GM12891 (cell line): ENCODE measurements at regions not wholly inside any gene's neighbourhood (a gene's known extent, or its start where the extent isn't known, plus 50 kb on each side); places are given as distances from the start of the nearest gene placed in this dataset.

ENCODE experiments used
- DNase-seq: peaks from one replicate; pipeline ENCODE4 v3.0.0; 2011; ENCODE audit warnings: low spot score; ENCODE audit not compliant: insufficient read length
- FAIRE-seq: peaks from 2 replicates; lab custom pipeline; 2011; peaks lifted over from hg19 to GRCh38; lab: Jason Lieb, UNC
- PAX5 ChIP-seq: IDR thresholded peaks from 2 replicates; pipeline ENCODE4 v1.6.1; 2011; ENCODE audit warnings: low read length, moderate library complexity, mild to moderate bottlenecking; ENCODE audit not compliant: insufficient read depth, severe bottlenecking
- POLR2A ChIP-seq: IDR thresholded peaks from 2 replicates; pipeline ENCODE4 v1.6.1; 2011; ENCODE audit warnings: low read depth, low read length, control low read depth
- POLR2AphosphoS5 ChIP-seq: IDR thresholded peaks from 2 replicates; pipeline ENCODE4 v1.6.1; 2011; ENCODE audit warnings: low read depth, low read length, control low read depth
- POU2F2 ChIP-seq: IDR thresholded peaks from 2 replicates; pipeline ENCODE4 v1.6.1; 2011; ENCODE audit warnings: low read depth, mild to moderate bottlenecking, control low read depth, low read length, moderate library complexity
- SPI1 ChIP-seq: IDR thresholded peaks from 2 replicates; pipeline ENCODE4 v1.6.1; 2011; ENCODE audit warnings: low read depth, low read length, control low read depth
- TAF1 ChIP-seq: IDR thresholded peaks from 2 replicates; pipeline ENCODE4 v1.6.1; 2011; ENCODE audit warnings: low read depth, low read length, control low read depth

GRCh38 chr18:60950634-60951033 is 382.6 kb upstream of the CDH20 start:
- DNase-seq (no peak), FAIRE-seq (no peak)
- no peak for TF ChIP-seq TAF1
- TF ChIP-seq POLR2AphosphoS5 = no peak
- no peak for TF ChIP-seq PAX5
- no peak for TF ChIP-seq SPI1
- no peak for TF ChIP-seq POLR2A
- TF ChIP-seq POU2F2 = no peak

GRCh38 chr18:60951091-60951490 is 382.1 kb upstream of the CDH20 start:
- TF ChIP-seq POLR2A (no peak), PAX5 (no peak), POLR2AphosphoS5 (no peak), SPI1 (no peak), TAF1 (no peak), POU2F2 (no peak)
- no peak for FAIRE-seq
- no peak for DNase-seq

GRCh38 chr18:60962625-60963024 is 370.6 kb upstream of the CDH20 start:
- DNase-seq (no peak), FAIRE-seq (no peak)
- TF ChIP-seq PAX5 (no peak), POLR2AphosphoS5 (no peak), POU2F2 (no peak), SPI1 (no peak)

GRCh38 chr18:60965856-60966255 is 367.4 kb upstream of the CDH20 start:
- DNase-seq (no peak), FAIRE-seq (no peak)
- TF ChIP-seq SPI1 = no peak
- TF ChIP-seq POLR2A = no peak
- TF ChIP-seq TAF1 = no peak
- no peak for TF ChIP-seq PAX5
- no peak for TF ChIP-seq POU2F2
- TF ChIP-seq POLR2AphosphoS5 = no peak

GRCh38 chr18:60966876-60967275 is 366.4 kb upstream of the CDH20 start:
- FAIRE-seq (no peak), DNase-seq (no peak)
- TF ChIP-seq SPI1 (no peak), PAX5 (no peak), POLR2A (no peak), POU2F2 (no peak), TAF1 (no peak), POLR2AphosphoS5 (no peak)

GRCh38 chr18:60975420-60975819 is 357.8 kb upstream of the CDH20 start:
- no peak for DNase-seq
- FAIRE-seq = no peak
- TF ChIP-seq TAF1 (no peak), POU2F2 (no peak), SPI1 (no peak), POLR2AphosphoS5 (no peak), PAX5 (no peak), POLR2A (no peak)

GRCh38 chr18:60976976-60977375 is 356.3 kb upstream of the CDH20 start:
- FAIRE-seq (no peak), DNase-seq (no peak)
- TF ChIP-seq PAX5 (no peak), TAF1 (no peak), SPI1 (no peak), POLR2AphosphoS5 (no peak), POU2F2 (no peak), POLR2A (no peak)

GRCh38 chr18:60978338-60978737 is 354.9 kb upstream of the CDH20 start:
- no peak for FAIRE-seq
- TF ChIP-seq SPI1 = no peak
- TF ChIP-seq POU2F2 = no peak
- no peak for TF ChIP-seq TAF1
- no peak for TF ChIP-seq PAX5
- TF ChIP-seq POLR2A = no peak
- no peak for TF ChIP-seq POLR2AphosphoS5
- no peak for DNase-seq

GRCh38 chr18:60980422-60981005 is 352.7 kb upstream of the CDH20 start:
- FAIRE-seq (no peak), DNase-seq (no peak)
- TF ChIP-seq POU2F2 (no peak), POLR2AphosphoS5 (no peak), POLR2A (no peak), TAF1 (no peak), PAX5 (no peak), SPI1 (no peak)

GRCh38 chr18:60981682-60982328 is 351.4 kb upstream of the CDH20 start:
- FAIRE-seq (no peak), DNase-seq (no peak)
- TF ChIP-seq POU2F2 (no peak), SPI1 (no peak), POLR2A (no peak), PAX5 (no peak), POLR2AphosphoS5 (no peak), TAF1 (no peak)
